ENCODE measurements at regions not wholly inside any gene's neighbourhood (a gene's known extent, or its start where the extent isn't known, plus 50 kb on each side); places are given as distances from the start of the nearest gene placed in this dataset.

GRCh38 chr4:24411806-24412205 is 172.5 kb downstream of the DHX15 start:
- Mint-ChIP-seq H3K9me3 (no peaks in the 10 kb centered on the region), H3K4me1 (no peaks in the 10 kb centered on the region), H3K27ac (no peak overlapping the region), H3K27me3 (peaks cover 4% of the 10 kb centered on the region), H3K36me3 (ENCODE audit: low read depth) (no peaks in the 10 kb centered on the region), H3K4me3 (no peak overlapping the region)
- no peak for DNase-seq
- ChIA-PET POLR2A (no interaction called here), CTCF (no interaction called here)

- CTCF ChIA-PET: no interaction called here
- Mint-ChIP-seq H3K27ac (no peak overlapping the region), H3K4me3 (no peak overlapping the region)
Observed at GRCh38 chr4:24411299-24411698, 173.1 kb downstream of the DHX15 start.

GRCh38 chr4:24408640-24409039 is 175.7 kb downstream of the DHX15 start:
- Mint-ChIP-seq H3K27ac (no peak overlapping the region), H3K27me3 (peaks cover 4% of the 10 kb centered on the region), H3K36me3 (ENCODE audit: low read depth) (no peaks in the 10 kb centered on the region), H3K4me3 (no peak overlapping the region), H3K9me3 (no peaks in the 10 kb centered on the region), H3K4me1 (no peaks in the 10 kb centered on the region)
- ChIA-PET CTCF (interaction anchor here (2.8 kb wide), 1 partner anchor 11 kb away, joined by 10 read pairs; no protein-coding TSS in a partner anchor), POLR2A (no interaction called here)
- DNase-seq: no peak

More at GRCh38 chr4:24411299-24411698, 173.1 kb downstream of the DHX15 start:
- Mint-ChIP-seq H3K9me3 (no peaks in the 10 kb centered on the region), H3K36me3 (ENCODE audit: low read depth) (no peaks in the 10 kb centered on the region), H3K27me3 (peaks cover 4% of the 10 kb centered on the region), H3K4me1 (no peaks in the 10 kb centered on the region)
- DNase-seq: no peak
- POLR2A ChIA-PET: no interaction called here

- no peaks in the 10 kb centered on the region for H3K27me3 Mint-ChIP-seq
- DNase-seq: no peak
- CTCF ChIA-PET: no interaction called here
- no peak overlapping the region for H3K4me3 Mint-ChIP-seq
- no peaks in the 10 kb centered on the region for H3K36me3 Mint-ChIP-seq (ENCODE audit: low read depth)
- POLR2A ChIA-PET: no interaction called here
- H3K4me1 Mint-ChIP-seq: no peaks in the 10 kb centered on the region
- H3K9me3 Mint-ChIP-seq: no peaks in the 10 kb centered on the region
- no peak overlapping the region for H3K27ac Mint-ChIP-seq
Observed at GRCh38 chr4:24405926-24406325, 178.4 kb downstream of the DHX15 start.

- Mint-ChIP-seq H3K36me3 (ENCODE audit: low read depth) (no peaks in the 10 kb centered on the region), H3K4me3 (no peak overlapping the region)
- CTCF ChIA-PET: no interaction called here
Observed at GRCh38 chr4:24405341-24405740, 179.0 kb downstream of the DHX15 start.

GRCh38 chr4:24404281-24404680 is 180.1 kb downstream of the DHX15 start:
- CTCF ChIA-PET: no interaction called here
- H3K9me3 Mint-ChIP-seq: no peaks in the 10 kb centered on the region
- H3K4me1 Mint-ChIP-seq: no peaks in the 10 kb centered on the region

More at GRCh38 chr4:24405341-24405740, 179.0 kb downstream of the DHX15 start:
- Mint-ChIP-seq H3K27me3 (no peaks in the 10 kb centered on the region), H3K27ac (no peak overlapping the region), H3K4me1 (no peaks in the 10 kb centered on the region), H3K9me3 (no peaks in the 10 kb centered on the region)
- no peak for DNase-seq
- POLR2A ChIA-PET: no interaction called here

GRCh38 chr4:24403265-24403664 is 181.1 kb downstream of the DHX15 start:
- no peaks in the 10 kb centered on the region for H3K27me3 Mint-ChIP-seq
- no peak overlapping the region for H3K4me3 Mint-ChIP-seq
- no peaks in the 10 kb centered on the region for H3K36me3 Mint-ChIP-seq (ENCODE audit: low read depth)
- ChIA-PET CTCF (no interaction called here), POLR2A (no interaction called here)
- no peak for DNase-seq
- H3K4me1 Mint-ChIP-seq: no peaks in the 10 kb centered on the region
- H3K27ac Mint-ChIP-seq: no peak overlapping the region
- no peaks in the 10 kb centered on the region for H3K9me3 Mint-ChIP-seq

More at GRCh38 chr4:24404281-24404680, 180.1 kb downstream of the DHX15 start:
- no peak for DNase-seq
- no peaks in the 10 kb centered on the region for H3K36me3 Mint-ChIP-seq (ENCODE audit: low read depth)
- H3K27ac Mint-ChIP-seq: no peak overlapping the region
- POLR2A ChIA-PET: no interaction called here
- no peak overlapping the region for H3K4me3 Mint-ChIP-seq
- no peaks in the 10 kb centered on the region for H3K27me3 Mint-ChIP-seq

GRCh38 chr4:24400537-24400936 is 183.8 kb downstream of the DHX15 start:
- Mint-ChIP-seq H3K4me1 (no peaks in the 10 kb centered on the region), H3K27ac (no peak overlapping the region), H3K4me3 (no peak overlapping the region), H3K9me3 (no peaks in the 10 kb centered on the region), H3K27me3 (no peaks in the 10 kb centered on the region), H3K36me3 (ENCODE audit: low read depth) (no peaks in the 10 kb centered on the region)
- CTCF ChIA-PET: no interaction called here
- POLR2A ChIA-PET: no interaction called here
- no peak for DNase-seq

- no peak overlapping the region for H3K4me3 Mint-ChIP-seq
- ChIA-PET CTCF (no interaction called here), POLR2A (no interaction called here)
- H3K36me3 Mint-ChIP-seq (ENCODE audit: low read depth): no peaks in the 10 kb centered on the region
- no peak for DNase-seq
- H3K9me3 Mint-ChIP-seq: no peaks in the 10 kb centered on the region
- no peaks in the 10 kb centered on the region for H3K27me3 Mint-ChIP-seq
- no peaks in the 10 kb centered on the region for H3K4me1 Mint-ChIP-seq
- no peak overlapping the region for H3K27ac Mint-ChIP-seq
Observed at GRCh38 chr4:24396988-24397387, 187.4 kb downstream of the DHX15 start.

- CTCF ChIA-PET: interaction anchor here (0.6 to 2.0 kb wide), 2 partner anchors 24 to 58 kb away, joined by 3 to 4 read pairs; no protein-coding TSS in a partner anchor
- H3K27ac Mint-ChIP-seq: no peak overlapping the region
Observed at GRCh38 chr4:24395937-24396336, 188.4 kb downstream of the DHX15 start.

GRCh38 chr4:24394041-24394440 is 190.3 kb downstream of the DHX15 start:
- ChIA-PET POLR2A (no interaction called here), CTCF (interaction anchor here (2.0 kb wide), 1 partner anchor 26 kb away, joined by 4 read pairs; no protein-coding TSS in a partner anchor)
- Mint-ChIP-seq H3K27ac (no peak overlapping the region), H3K4me3 (no peak overlapping the region), H3K36me3 (ENCODE audit: low read depth) (no peaks in the 10 kb centered on the region), H3K4me1 (no peaks in the 10 kb centered on the region), H3K27me3 (no peaks in the 10 kb centered on the region), H3K9me3 (no peaks in the 10 kb centered on the region)
- DNase-seq: no peak

More at GRCh38 chr4:24395937-24396336, 188.4 kb downstream of the DHX15 start:
- no peak for DNase-seq
- Mint-ChIP-seq H3K9me3 (no peaks in the 10 kb centered on the region), H3K4me1 (no peaks in the 10 kb centered on the region), H3K4me3 (no peak overlapping the region), H3K36me3 (ENCODE audit: low read depth) (no peaks in the 10 kb centered on the region), H3K27me3 (no peaks in the 10 kb centered on the region)
- POLR2A ChIA-PET: no interaction called here

GRCh38 chr4:24392613-24393012 is 191.7 kb downstream of the DHX15 start:
- no peaks in the 10 kb centered on the region for H3K4me1 Mint-ChIP-seq
- H3K27ac Mint-ChIP-seq: no peak overlapping the region
- no peaks in the 10 kb centered on the region for H3K9me3 Mint-ChIP-seq
- DNase-seq: no peak
- no peaks in the 10 kb centered on the region for H3K36me3 Mint-ChIP-seq (ENCODE audit: low read depth)
- CTCF ChIA-PET: no interaction called here
- H3K4me3 Mint-ChIP-seq: no peak overlapping the region
- no peaks in the 10 kb centered on the region for H3K27me3 Mint-ChIP-seq
- POLR2A ChIA-PET: no interaction called here

GRCh38 chr4:24382381-24382780 is 202.0 kb downstream of the DHX15 start:
- ChIA-PET POLR2A (no interaction called here), CTCF (no interaction called here)
- Mint-ChIP-seq H3K4me3 (no peak overlapping the region), H3K27ac (no peak overlapping the region), H3K4me1 (no peaks in the 10 kb centered on the region), H3K27me3 (peaks cover 2% of the 10 kb centered on the region), H3K36me3 (ENCODE audit: low read depth) (no peaks in the 10 kb centered on the region), H3K9me3 (no peaks in the 10 kb centered on the region)
- no peak for DNase-seq

GRCh38 chr4:24380957-24381665 is 203.2 kb downstream of the DHX15 start:
- DNase-seq: no peak
- no peak overlapping the region for H3K4me3 Mint-ChIP-seq
- ChIA-PET CTCF (interaction anchor here (0.7 kb wide), 1 partner anchor 156 kb away, joined by 3 read pairs; no protein-coding TSS in a partner anchor), POLR2A (no interaction called here)
- no peaks in the 10 kb centered on the region for H3K36me3 Mint-ChIP-seq (ENCODE audit: low read depth)
- H3K27me3 Mint-ChIP-seq: peaks cover 2% of the 10 kb centered on the region
- H3K4me1 Mint-ChIP-seq: no peaks in the 10 kb centered on the region
- no peak overlapping the region for H3K27ac Mint-ChIP-seq
- H3K9me3 Mint-ChIP-seq: no peaks in the 10 kb centered on the region
